Forelimb muscle (tissue), 1 donor: ENCODE measurements at regions not wholly inside any gene's neighbourhood (a gene's known extent, or its start where the extent isn't known, plus 50 kb on each side); places are given as distances from the start of the nearest gene placed in this dataset.

Source experiments
- DNase-seq: peaks from one replicate; pipeline ENCODE4 v3.0.0-alpha.2; 2013; ENCODE audit warnings: low read depth

DNA sequence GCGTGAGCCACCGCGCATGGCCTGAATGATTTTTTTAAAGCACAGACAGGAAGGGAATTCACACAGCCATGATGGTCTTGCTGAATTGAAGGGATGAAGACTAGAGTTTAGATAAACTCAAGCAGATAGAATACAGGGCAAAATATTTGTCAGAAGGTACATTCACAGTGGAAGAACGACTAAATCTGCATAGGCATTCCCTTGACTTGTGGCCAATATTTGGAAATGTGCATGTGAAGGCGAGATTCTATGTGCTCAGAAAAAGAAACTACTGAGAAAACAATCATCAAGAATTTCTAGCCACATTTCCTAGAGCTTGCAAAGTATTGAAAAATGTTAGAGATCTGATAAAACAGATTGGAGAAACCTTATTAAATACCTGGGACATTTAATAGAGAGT is 1166.2 kb downstream of the DNAJB9 start:
- no peak for DNase-seq

DNA sequence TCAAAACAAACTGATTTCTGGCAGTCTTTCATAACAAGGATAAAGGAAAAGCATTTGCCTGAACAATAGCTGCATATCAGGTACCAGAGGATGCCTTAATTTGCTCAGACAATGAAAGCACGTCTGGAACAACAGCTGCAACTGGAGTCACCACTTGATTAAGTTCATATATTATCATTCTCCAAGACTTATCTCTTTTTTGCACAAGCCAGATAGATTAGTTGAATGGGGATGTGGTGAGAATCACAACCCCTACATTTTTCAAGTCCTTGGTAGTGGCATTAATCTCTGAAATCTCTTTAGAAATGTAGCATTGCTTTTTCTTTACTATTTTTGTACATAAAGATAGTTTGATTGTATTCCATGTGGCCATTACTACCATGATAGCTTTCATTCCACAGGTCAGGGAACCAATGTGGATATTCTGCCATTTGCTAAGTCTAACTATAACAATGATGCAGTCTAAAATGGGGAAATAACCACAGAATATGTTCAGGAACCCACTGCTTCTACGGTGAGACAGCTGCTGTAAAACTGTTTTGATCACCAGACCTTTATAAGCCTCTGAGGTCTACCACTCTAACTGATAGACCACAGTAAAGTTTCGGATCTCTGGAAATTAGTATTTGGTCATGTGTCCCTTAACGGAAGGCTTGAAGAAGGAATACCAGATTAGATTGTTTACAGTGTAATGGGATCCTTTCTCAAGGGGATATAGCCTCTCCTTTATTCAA is 1176.2 kb downstream of the DNAJB9 start:
- DNase-seq = no peak

DNA sequence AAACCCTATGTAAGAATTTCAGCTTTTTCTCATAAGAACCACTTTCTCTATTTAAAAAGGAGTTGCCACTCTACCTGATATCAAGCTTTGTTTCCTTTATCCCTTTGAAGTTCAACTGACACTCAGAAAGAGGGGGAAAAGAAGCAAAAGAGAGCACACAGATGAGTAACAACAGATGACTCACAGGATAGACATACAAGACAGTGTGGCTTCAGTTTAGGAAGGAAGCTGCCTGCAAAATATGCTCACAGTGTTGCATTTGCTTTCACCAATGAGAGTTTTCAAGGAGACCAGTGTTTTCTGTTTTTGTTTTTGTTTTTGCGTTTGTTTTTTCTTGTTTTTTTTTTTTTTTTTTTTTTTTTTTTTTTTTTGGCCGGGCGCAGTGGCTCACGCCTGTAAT is 1181.6 kb downstream of the DNAJB9 start:
- no peak for DNase-seq

DNA sequence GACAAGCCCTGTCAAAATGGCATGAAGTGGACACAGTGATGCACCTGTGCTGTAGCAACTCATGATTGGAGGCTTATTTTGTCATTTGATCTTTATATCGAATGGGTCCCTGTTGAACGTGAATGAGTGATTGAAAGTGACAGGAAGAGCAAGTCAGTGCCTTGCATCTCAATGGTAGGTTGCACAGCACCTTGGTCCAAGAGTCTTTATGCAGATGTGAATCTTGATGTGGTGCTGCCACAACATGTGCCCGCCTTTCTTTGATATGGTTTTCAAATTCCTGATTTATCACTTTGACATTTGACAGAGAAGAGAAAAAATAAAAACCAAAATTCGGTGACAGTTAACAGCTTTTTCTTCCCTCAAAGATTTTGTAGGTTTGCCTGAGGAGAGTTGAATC is 1182.4 kb downstream of the DNAJB9 start:
- no peak for DNase-seq

DNA sequence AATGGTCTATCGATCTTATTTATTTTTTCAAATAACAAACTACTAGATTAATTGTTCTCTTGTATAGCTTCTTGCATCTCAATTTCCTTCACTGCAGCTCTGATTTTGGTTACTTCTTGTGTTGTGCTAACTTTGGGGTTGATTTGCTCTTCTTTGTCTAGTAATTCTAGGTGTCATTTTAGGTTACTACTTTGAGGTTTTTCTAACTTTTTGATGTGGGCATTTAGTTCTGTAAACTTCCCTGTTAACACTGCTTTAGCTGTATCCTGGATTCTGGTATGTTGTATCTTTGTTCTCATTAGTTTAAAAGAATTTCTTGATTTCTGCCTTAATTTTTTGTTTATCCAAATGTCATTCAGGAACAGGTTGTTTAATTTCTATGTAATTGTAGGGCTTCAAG is 1188.0 kb downstream of the DNAJB9 start:
- DNase-seq = no peak

DNA sequence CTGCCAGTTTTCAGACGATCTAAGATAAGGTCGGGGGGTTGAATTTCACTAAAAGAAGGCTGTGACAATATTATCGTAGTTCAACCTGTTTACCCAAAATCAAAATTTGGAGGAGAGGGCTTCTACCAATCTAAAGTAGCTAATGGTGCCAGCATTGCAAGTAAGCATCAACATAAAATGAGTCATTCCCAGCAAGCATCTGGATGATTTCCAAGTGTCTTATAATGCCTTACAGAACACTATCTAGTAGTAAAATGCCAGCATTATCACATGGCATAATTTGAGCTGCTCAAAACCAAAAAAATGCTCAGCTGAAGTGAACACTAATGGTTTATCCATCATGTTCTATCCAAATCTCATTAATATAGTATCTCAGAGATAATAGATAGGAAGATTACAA is 1193.9 kb downstream of the DNAJB9 start:
- no peak for DNase-seq

DNA sequence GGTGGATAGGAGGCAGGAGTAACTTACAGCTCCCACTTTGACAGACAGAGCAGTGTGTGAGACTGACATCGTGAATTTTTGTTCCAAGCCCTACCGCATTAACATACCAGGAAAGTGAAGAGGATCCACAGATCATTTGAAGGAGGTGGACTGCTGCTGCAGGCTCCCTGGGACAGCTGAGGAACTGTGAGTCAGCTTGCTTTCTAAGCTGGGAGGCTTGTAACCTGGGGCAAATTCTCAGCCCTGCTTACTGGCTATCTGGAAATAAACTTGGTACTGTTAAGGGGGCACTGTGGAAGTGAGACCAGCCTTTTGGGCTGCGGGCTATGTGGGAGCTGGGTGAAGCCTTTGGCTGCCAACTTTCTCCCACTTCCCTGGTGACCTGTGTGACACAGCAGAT is 1202.5 kb downstream of the DNAJB9 start:
- no peak for DNase-seq

DNA sequence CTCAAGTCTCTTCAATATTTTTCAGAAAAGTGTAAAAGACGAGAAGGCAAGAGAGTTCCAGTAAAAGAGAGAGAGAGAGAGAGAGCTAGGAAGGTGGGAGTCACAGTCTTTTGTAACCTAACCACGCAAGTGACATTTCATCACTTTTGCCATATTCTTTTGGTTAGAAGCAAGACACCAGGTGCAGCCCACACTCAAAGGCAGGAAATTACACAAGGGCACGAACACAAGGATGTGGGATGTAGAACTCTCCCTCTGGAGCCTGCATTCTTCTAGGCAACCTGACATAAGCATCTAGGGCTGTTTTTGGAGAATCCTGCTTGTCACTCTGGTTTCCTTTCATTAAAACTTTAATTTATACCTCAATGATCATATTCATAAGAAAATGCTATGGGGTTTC is 1213.1 kb downstream of the DNAJB9 start:
- no peak for DNase-seq

DNA sequence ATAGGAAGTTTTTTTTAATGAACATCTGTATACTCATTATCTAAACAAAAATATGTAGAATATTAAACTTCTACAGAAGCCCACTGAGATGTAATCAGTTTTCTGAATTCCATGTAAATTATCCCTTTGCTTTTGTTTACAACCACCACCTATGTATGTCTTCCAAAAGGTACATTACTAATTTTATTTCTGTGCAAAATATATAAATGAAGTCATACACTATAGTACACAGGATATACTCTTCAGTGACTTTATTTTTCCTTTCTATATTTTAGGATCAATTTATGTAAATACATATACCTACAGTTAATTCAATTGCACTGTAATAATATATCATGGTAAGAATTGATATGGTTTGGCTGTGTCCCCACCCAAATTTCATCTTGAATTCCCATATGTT is 1236.9 kb downstream of the DNAJB9 start:
- no peak for DNase-seq

DNA sequence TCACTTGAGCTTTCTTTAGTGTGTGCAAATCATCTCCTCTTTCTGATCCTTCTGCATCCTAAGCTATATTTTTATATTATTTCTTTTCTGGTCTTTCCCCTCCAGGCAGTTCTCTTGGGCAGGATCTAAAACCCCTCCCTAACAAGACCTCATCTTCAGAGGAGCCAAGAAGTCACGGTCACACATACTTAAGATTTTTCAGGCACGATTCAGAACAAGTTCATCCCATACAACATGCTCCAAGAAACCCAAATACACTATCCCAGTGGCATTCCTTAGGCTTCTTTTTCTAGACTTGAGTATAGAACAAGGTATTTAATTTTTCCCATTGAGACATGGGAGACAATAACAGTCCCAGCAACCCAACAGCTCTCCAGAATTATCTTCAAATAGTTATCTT is 1251.5 kb downstream of the DNAJB9 start:
- no peak for DNase-seq

DNA sequence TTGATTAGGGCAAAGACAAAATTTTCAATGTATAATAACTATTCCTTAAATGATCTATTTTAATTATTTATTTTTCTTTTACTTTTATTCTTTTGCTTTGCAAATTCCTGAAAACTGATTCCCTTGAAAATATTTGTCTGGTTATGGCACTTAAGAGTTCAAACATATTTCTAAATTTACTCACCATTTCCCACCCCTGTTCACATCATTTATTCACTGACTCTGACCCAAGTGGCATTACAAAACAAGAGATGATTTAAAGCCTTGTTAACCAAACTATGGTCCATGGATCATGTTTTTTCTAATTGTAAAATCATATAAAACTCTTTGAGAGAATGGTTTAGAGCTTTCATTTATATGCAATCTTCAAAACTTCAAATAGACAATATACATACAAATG is 1256.1 kb upstream of the LRRN3 start:
- no peak for DNase-seq

DNA sequence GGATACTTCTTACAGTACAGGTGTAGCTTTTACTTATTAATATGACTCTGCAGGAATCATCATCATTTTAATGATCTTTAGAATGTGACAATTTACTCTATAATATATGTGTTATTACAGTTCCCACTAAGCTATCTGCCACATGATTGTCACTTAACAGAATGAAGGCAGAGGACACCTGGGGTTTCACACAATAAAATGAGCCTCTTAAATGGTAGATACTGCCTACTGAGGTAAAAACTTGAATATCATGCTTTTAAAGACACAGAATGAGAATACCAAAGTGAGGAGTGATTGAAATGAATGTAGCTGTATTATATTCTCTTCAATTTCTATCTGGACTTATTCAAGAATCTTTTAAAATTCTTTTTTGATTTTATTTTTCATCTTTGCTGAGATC is 1255.3 kb upstream of the LRRN3 start:
- DNase-seq = no peak

DNA sequence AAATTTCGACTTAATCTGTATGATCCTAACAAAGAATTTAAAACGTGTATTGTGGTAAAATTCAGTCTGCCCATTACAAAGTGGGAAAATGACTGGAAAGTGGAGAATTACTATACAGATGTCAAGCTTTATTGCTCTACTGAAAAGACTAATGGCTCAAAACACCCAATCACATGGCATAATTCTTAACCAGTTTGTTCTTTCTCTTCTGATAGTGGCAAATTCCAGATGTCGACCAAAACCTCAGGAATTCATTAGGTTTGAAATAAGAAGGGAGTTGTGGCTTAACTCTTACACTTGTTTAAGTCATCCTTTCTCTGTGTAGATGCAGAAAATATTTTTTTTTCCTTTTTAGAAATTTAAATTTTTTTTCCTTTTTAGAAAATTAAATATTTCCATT is 1254.9 kb upstream of the LRRN3 start:
- no peak for DNase-seq

DNA sequence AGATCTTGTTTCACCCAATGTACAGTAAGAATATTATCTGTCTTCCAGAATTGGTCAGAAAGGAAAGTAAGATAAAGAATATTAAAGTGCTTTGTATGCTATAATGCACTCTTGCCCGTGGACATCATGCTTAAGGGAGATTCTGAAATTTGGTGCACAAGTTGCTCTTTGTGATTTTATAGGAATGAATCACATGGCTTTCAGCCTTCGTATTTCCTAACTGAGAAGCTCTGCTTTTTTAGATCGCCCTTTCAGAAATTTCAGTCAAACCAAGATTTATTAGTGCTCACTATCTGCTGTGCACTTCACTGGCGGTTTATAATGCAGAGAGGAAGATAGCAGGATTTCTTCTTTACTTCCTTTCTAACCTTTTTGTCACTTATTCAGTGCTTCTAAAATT is 1248.5 kb upstream of the LRRN3 start:
- DNase-seq = no peak

DNA sequence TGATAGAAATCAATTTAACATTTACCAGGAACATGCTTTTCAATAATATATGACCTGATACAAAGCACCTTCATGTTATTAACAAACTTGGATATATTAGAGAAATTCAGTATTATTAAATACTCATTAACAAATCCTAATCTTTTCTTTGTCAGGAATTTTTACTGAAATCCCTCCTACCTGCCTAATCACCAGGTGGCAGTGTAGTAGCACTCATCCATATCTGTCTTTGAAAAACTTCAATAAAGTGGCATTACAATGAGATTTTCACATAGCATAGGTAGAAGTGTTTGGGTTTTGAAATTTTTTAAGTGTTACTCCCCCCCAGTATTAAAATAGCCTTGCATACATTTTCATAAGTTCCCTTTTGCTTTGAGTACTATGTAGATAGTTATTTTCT is 1246.6 kb upstream of the LRRN3 start:
- no peak for DNase-seq

DNA sequence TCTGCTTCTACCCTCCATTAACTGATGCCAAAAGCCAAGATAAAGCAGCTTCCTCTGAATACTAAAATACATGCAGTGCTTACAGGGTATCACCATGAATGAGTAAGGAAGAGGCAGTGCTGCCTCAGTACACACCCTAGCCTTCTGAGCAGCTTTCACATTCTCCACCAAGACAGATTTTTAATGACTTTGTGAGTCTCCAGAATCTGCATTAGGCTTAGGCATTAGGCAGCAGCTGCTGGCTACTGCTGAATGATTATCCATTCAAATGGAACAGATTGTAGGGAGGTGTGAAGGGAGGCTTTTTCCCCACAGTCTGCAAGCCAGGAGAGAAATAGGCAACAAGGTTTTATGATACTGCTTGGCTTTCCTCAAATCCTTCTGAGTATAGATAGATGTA is 1226.7 kb upstream of the LRRN3 start:
- DNase-seq = no peak

DNA sequence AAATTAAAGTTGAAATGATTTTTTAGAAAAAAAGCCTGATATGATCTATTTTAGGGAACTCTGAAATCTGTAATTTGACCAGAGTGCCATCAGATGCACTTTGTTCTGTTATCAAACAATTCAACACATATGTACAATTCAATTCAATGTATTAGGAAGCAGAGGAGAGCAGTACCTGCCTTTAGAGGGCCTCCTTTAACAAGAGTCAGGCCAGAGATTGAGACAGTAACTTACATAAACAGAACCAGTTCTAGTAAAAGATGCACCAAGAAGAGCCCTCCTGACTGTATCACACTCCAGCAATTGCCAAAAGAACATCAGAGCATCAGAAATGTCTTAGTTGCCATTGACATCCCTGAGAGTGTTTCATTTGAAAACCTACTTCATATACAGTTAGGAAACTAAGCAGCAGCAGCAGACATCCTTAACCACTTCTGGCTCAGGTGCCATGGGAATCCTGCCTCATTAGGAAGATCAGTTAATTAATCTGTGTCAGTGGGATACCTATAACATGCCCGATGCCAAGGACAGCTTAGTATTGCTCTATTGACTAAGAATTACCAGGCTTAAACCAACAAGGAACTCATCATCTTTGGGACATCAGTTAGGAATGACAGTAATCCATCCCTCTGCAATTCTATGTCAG is 1222.6 kb upstream of the LRRN3 start:
- DNase-seq = no peak

DNA sequence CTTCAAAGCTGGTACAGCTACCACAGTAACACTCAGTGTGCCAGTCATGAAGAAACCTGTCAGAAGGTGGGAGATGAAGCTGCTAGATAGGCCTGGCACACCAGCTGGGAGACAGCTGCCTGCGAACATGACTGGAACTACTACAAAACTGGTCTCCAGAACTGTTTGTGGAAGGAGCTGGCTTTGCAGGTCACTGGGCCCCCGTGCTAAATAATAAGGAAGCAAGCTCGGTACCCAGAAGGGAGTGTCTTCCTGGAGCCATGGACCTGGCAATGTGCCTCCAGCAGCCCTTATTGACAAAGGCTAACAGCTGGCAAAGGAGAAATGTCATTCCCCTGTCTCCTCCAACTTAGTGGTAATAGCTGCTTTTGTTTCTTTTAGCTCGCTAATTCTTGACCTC is 1217.6 kb upstream of the LRRN3 start:
- DNase-seq = no peak

DNA sequence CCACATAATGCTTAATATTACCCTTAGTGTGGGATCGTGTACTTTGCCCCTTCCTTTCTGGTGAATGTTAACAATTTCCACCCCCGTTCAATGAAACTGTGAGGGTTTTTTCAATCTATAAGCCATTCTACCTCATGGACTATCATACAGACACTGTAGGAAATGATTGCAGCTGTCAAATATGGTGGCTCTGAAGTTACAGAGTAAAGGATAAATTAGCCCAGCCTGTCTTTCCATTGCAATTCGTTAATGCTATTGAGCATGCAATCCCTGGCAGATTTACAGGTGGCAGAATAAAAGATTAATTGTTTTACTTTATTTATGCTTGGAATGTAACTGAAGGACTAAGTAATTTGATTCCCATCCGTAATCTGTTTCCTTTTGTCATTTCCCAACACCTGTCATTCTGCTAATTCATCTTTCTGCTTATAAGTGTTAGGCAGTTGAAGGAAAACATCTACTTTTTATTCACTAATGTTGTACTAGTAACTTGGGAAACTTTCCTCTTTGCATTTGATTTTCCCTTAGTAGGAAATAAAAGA is 1211.6 kb upstream of the LRRN3 start:
- DNase-seq = no peak

DNA sequence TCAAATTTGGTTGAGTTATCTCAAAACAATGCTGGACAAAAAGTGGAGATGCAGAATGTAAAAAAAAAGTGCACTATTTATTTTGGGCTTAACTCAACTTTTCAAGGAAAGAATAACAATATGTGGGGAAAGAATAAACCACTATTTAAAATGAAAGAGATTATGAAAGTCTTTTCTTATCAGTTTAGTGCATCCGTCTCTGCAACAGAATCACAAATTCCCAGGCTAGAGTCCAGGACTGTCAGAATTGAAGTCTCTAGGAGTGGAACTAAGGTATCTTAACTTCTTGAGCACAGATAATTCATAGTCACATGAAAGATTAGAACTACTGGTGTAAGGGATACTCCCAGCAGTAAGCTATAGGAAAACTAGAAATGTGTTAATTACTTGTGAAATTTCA is 1200.3 kb upstream of the LRRN3 start:
- no peak for DNase-seq

DNA sequence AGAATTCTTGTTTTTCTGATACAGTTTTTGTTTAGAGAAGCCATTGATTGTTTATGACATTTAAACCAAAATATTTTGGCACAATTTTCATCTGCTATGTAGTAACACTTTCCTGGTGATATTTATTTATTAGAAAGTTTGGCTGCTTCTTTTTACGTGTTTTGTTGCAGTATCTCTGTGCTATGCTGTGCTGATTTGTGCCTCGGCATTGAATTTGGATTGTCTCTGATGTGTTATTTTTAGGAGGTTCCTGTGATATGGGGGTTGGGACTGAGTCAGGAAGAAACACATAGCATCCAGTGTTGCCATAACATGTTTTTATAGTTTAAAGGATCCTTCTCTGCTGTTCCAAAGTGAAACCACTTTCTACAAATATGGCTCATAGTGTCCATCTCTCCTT is 1197.7 kb upstream of the LRRN3 start:
- DNase-seq = no peak

DNA sequence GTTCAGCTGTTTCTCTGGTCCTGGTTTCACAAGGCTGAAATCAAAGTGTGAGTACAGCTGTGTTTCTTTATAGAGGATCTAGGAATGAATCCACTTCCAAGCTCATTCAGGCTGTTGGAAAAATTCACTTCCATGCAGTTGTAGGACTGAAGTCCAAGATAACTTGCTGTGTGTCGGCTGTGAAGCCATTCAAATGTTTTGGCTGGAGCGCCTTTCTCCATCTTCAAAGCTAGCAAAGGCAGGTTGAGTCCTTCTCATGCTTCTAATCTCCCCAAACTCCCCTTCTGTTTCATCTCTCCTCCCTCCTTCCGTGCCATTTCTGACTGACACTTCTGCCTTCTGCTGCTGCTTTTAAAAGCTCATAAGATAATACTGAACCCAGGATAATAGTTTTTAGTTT is 1195.4 kb upstream of the LRRN3 start:
- no peak for DNase-seq

DNA sequence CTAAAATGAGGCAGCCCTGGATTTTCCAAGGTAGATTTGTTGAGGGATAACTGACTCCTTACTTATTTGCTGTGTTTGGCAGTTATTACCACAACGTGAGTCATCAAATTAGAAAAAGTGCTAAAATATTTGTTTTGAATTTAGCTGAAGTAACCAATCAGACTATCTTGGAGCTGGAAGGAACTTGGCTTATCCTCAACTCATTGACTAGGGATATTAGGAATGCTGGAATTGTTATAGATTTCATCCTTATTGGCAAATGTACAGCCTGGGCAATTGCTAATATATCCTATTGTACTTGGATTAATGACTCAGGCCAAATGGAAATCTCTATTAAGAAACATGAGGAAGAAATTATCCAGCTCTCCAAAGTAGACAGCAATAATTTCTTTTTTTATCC is 1189.0 kb upstream of the LRRN3 start:
- peak; percentile 38 for DNase-seq
